GM19239 (cell line): ENCODE measurements at regions not wholly inside any gene's neighbourhood (a gene's known extent, or its start where the extent isn't known, plus 50 kb on each side); places are given as distances from the start of the nearest gene placed in this dataset.
"Not testable (repeated sequence)": the region's sequence is repeated elsewhere in the genome, so short reads cannot be mapped to it uniquely, and the experiment has no call there.

Source experiments
- DNase-seq: peaks from one replicate; pipeline ENCODE4 v3.0.0; 2011; ENCODE audit warnings: low spot score; ENCODE audit not compliant: insufficient read length
- FAIRE-seq: peaks from 2 replicates; lab custom pipeline; 2011; peaks lifted over from hg19 to GRCh38; lab: Jason Lieb, UNC

- not testable (repeated sequence) for FAIRE-seq
These were observed 106.5 kb downstream of the NPIPB11 start for GRCh38 chr16:29300030-29300491.

DNA sequence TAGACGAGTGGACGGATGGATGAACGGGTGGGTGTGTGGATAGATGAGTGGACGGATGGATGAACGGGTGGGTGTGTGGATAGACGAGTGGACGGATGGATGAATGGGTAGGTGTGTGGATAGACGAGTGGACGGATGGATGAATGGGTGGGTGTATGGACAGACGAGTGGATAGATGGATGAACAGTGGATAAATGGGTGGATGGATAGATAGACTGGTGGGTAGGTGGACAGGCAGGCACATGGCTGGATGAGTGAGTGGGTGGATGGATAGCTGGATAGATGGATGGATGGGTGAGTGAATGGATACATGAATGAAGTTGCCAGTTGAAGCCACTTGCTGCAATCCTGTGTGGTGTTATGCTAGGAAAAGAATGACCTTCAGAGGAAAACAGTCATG lies 107.5 kb downstream of the NPIPB11 start:
- not testable (repeated sequence) for FAIRE-seq, DNase-seq

More at GRCh38 chr16:29300030-29300491, 106.5 kb downstream of the NPIPB11 start:
- not testable (repeated sequence) for DNase-seq

GRCh38 chr16:29298307-29298706 lies 108.2 kb downstream of the NPIPB11 start:
- not testable (repeated sequence) for DNase-seq, FAIRE-seq

DNA sequence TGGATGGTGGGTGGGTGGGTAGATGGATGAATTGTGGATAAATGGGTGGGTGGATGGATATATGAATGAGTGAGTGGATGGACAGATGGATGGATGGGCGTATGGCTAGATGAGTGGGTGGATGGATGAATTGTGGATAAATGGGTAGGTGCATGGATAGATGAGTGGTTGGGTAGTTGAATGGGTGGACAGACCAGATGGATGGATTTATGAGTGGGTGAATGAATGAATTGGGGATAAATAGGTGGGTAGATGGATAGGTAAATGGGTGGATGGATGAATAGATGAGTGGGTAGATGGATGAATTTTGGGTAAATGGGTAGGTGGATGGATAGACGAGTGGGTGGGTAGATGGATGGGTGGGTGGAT lies 108.7 kb downstream of the NPIPB11 start:
- FAIRE-seq, DNase-seq: not testable (repeated sequence)

- not testable (repeated sequence) for DNase-seq, FAIRE-seq
These were observed 109.2 kb downstream of the NPIPB11 start for GRCh38 chr16:29297144-29297808.

- not testable (repeated sequence) for FAIRE-seq, DNase-seq
These were observed 110.3 kb downstream of the NPIPB11 start for GRCh38 chr16:29296176-29296575.

DNA sequence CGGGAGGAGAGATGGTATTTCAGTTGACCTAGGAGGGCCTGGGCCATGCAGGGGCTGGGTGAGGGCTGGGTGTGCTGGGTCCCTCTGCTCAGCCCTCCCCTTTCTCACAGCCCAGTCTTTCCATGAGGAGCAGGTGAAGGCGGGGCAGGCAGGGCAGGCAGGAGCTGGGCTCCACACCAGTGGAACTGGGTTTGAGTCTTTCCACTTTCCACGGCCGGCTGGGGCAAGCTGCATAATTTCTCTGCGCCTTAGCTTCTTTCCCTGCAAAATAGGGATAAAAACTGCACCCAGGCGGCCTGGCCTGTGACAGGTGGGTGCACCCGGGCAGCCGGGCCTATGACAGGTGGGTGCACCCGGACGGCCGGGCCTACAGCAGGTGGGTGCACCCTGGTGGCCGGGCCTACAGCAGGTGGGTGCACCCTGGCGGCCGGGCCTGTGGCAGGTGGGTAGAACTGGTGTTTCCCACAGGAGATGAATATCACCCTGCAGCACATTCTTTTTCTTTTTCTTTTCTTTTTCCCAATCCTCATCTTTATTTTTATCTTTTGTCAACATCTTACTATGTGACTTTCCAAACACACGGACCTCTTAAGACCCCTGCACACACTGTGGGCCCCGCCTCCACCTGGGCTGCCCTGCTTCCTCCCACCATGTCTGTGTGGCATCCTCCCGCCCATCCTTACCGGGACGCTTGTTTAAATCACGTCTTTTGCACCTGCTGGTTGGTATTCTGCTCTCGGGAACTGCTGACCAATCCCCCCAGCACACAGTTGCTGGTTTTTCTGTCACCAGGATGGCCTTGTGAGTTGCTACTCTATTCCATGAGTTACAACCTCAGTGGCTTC lies 111.3 kb downstream of the NPIPB11 start:
- not testable (repeated sequence) for FAIRE-seq, DNase-seq

GRCh38 chr16:29294400-29294933 lies 112.0 kb downstream of the NPIPB11 start:
- not testable (repeated sequence) for FAIRE-seq, DNase-seq

GRCh38 chr16:29293545-29293944 lies 113.0 kb downstream of the NPIPB11 start:
- FAIRE-seq, DNase-seq: not testable (repeated sequence)

DNA sequence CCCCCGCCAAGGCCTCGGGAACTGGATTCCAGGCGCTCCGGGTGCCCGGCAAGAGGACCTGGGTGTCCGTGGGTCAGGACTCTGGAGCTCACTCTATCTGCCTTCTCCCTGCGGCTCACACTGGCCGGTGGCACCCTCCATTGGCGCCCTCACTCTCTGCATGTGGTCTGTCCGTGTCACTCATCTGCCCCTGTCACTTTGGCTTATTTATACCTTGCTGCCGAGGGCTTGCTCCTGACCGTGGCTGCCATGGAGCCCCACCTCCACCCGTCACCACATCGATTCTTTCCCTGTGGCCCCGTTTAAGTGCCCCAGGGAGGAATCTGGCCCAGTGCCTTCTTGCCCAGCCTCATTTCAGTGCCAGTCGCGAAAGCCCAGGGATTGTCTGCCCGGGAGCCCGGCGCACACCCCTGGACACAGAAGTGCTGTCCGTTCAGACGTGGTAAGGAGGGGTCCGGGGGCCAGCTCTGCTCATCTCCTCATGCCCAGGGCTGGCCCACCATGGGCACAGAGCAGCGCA lies 113.5 kb downstream of the NPIPB11 start:
- not testable (repeated sequence) for DNase-seq, FAIRE-seq

- FAIRE-seq, DNase-seq: not testable (repeated sequence)
These were observed 114.9 kb downstream of the NPIPB11 start for GRCh38 chr16:29291329-29292271.

GRCh38 chr16:29290631-29291247 lies 115.8 kb downstream of the NPIPB11 start:
- DNase-seq (peak; percentile 38), FAIRE-seq (peak; percentile 21)

GRCh38 chr16:29289516-29290239 lies 116.8 kb downstream of the NPIPB11 start:
- not testable (repeated sequence) for FAIRE-seq, DNase-seq

- FAIRE-seq, DNase-seq: not testable (repeated sequence)
These were observed 117.6 kb downstream of the NPIPB11 start for GRCh38 chr16:29288711-29289474.

DNA sequence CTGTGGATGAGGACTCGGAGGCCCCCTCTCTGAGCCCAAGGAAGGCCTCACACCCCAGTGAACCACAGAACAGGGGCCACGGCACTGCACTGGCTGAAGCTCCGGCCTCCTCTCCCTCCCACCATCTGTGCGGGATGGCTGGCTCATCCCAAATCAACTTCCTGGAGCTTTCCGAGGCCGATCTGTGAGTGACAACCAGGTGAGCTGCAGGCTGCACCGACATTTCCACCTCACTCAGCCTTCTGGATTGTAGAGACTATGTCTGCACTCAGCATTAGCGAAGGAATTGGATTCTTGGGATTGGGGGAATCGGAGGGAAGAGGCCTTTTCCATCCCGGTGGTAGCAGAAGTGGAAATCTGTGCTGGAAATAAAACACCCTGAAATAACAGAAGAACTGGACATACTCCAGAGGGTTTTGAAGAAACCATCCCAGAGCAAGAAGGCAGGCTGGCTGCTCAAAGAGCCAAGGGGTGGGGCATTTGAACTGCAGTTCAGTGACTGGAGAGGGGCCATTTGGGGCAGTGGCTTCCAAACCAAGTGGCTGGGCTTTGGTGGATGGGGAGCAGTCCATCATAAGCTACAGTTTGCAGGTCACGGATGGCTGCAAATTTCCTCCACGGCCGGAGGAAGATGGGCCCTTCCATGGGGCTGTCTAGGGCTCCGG lies 118.5 kb downstream of the NPIPB11 start:
- DNase-seq, FAIRE-seq: not testable (repeated sequence)

- not testable (repeated sequence) for FAIRE-seq, DNase-seq
These were observed 119.3 kb downstream of the NPIPB11 start for GRCh38 chr16:29287246-29287645.

GRCh38 chr16:29286796-29287195 lies 119.7 kb downstream of the NPIPB11 start:
- DNase-seq, FAIRE-seq: not testable (repeated sequence)
